ENCODE measurements at regions not wholly inside any gene's neighbourhood (a gene's known extent, or its start where the extent isn't known, plus 50 kb on each side); places are given as distances from the start of the nearest gene placed in this dataset.

- H3K36me3 ChIP-seq (ENCODE audit: control insufficient read depth, insufficient read depth, low read length) = no peaks in the 10 kb centered on the region
- CTCF ChIA-PET = no interaction called here
- no peak for TF ChIP-seq CTCF (IDR thresholded peaks at IDR 0.05; ENCODE audit: insufficient read depth, low read depth, low read length)
- POLR2A ChIA-PET = no interaction called here
- no peak for DNase-seq (ENCODE audit: low read depth)
- H3K27me3 ChIP-seq (ENCODE audit: control insufficient read depth, insufficient read depth, low read length) = no peaks in the 10 kb centered on the region
- no peak overlapping the region for H3K4me3 ChIP-seq (ENCODE audit: low read depth, low read length)
Observed at GRCh38 chr17:73861543-73861942, 217.3 kb upstream of the SDK2 start.

GRCh38 chr17:73863761-73864535 is 219.7 kb upstream of the SDK2 start:
- TF ChIP-seq CTCF (IDR thresholded peaks at IDR 0.05; ENCODE audit: insufficient read depth, low read depth, low read length) = no peak
- CTCF ChIA-PET = no interaction called here
- Histone ChIP-seq H3K4me3 (ENCODE audit: low read depth, low read length) (no peak overlapping the region), H3K36me3 (ENCODE audit: control insufficient read depth, insufficient read depth, low read length) (no peaks in the 10 kb centered on the region), H3K27me3 (ENCODE audit: control insufficient read depth, insufficient read depth, low read length) (no peaks in the 10 kb centered on the region)
- POLR2A ChIA-PET = no interaction called here
- no peak for DNase-seq (ENCODE audit: low read depth)

GRCh38 chr17:73865831-73866230 is 221.6 kb upstream of the SDK2 start:
- TF ChIP-seq CTCF (IDR thresholded peaks at IDR 0.05; ENCODE audit: insufficient read depth, low read depth, low read length) = no peak
- CTCF ChIA-PET = interaction anchor here (0.6 kb wide), 1 partner anchor 160 kb away, joined by 3 read pairs; no protein-coding TSS in a partner anchor
- no peak for DNase-seq (ENCODE audit: low read depth)
- Histone ChIP-seq H3K36me3 (ENCODE audit: control insufficient read depth, insufficient read depth, low read length) (no peaks in the 10 kb centered on the region), H3K27me3 (ENCODE audit: control insufficient read depth, insufficient read depth, low read length) (no peaks in the 10 kb centered on the region), H3K4me3 (ENCODE audit: low read depth, low read length) (no peak overlapping the region)
- POLR2A ChIA-PET = no interaction called here

GRCh38 chr17:73867056-73867455 is 222.8 kb upstream of the SDK2 start:
- H3K27me3 ChIP-seq (ENCODE audit: control insufficient read depth, insufficient read depth, low read length) = no peaks in the 10 kb centered on the region
- no peak for TF ChIP-seq CTCF (IDR thresholded peaks at IDR 0.05; ENCODE audit: insufficient read depth, low read depth, low read length)
- ChIA-PET POLR2A (no interaction called here), CTCF (no interaction called here)
- no peaks in the 10 kb centered on the region for H3K36me3 ChIP-seq (ENCODE audit: control insufficient read depth, insufficient read depth, low read length)
- no peak for DNase-seq (ENCODE audit: low read depth)
- no peak overlapping the region for H3K4me3 ChIP-seq (ENCODE audit: low read depth, low read length)

- DNase-seq (ENCODE audit: low read depth) = no peak
- Histone ChIP-seq H3K27me3 (ENCODE audit: control insufficient read depth, insufficient read depth, low read length) (no peaks in the 10 kb centered on the region), H3K36me3 (ENCODE audit: control insufficient read depth, insufficient read depth, low read length) (no peaks in the 10 kb centered on the region), H3K4me3 (ENCODE audit: low read depth, low read length) (no peak overlapping the region)
- no peak for TF ChIP-seq CTCF (IDR thresholded peaks at IDR 0.05; ENCODE audit: insufficient read depth, low read depth, low read length)
- ChIA-PET POLR2A (no interaction called here), CTCF (no interaction called here)
Observed at GRCh38 chr17:73870068-73870467, 225.8 kb upstream of the SDK2 start.
